Hepatocyte (in vitro differentiated cells): ENCODE measurements at regions not wholly inside any gene's neighbourhood (a gene's known extent, or its start where the extent isn't known, plus 50 kb on each side); places are given as distances from the start of the nearest gene placed in this dataset.

Experiments used
- CTCF ChIP-seq: fragments of 200-600 bp; sonication (generic); IDR thresholded peaks from 2 replicates; pipeline ENCODE4 v1.5.1; 2016; ENCODE audit warnings: antibody characterized with exemption, mild to moderate bottlenecking; ENCODE audit not compliant: poor library complexity
- EZH2phosphoT487 ChIP-seq: fragments of 200-600 bp; sonication (generic); IDR thresholded peaks from one replicate; pipeline ENCODE4 v1.6.1; 2018; ENCODE audit warnings: antibody characterized with exemption, mild to moderate bottlenecking, low read depth, moderate library complexity; ENCODE audit not compliant: unreplicated experiment, severe bottlenecking

- TF ChIP-seq CTCF (no peak), EZH2phosphoT487 (no peak)
Measured at GRCh38 chr4:65737672-65738071, 67.4 kb upstream of the EPHA5 start.
